Kidney (tissue), 13 donors: ENCODE measurements at regions not wholly inside any gene's neighbourhood (a gene's known extent, or its start where the extent isn't known, plus 50 kb on each side); places are given as distances from the start of the nearest gene placed in this dataset.

Source experiments
- DNase-seq, 5 donors: peaks; one replicate each; pipeline ENCODE4 v3.0.0-alpha.2; 2013 to 2020
- FAIRE-seq: peaks from 2 replicates; lab custom pipeline; 2012; peaks lifted over from hg19 to GRCh38; lab: Jason Lieb, UNC
- H3K27ac ChIP-seq, 2 donors: one replicate each; pipeline ENCODE4 v1.7.0; 2013; ENCODE audit warnings: low read depth in 2 of 2, low read length in 2 of 2, inconsistent platforms in 1 of 2
- H3K27me3 ChIP-seq: one replicate; pipeline ENCODE4 v1.7.1; 2013; ENCODE audit warnings: low read length, inconsistent platforms; ENCODE audit not compliant: control insufficient read depth, insufficient read depth
- H3K36me3 ChIP-seq, 3 donors: one replicate each; pipeline versions ENCODE4 v1.7.0 to v1.7.1; 2013; ENCODE audit warnings: low read length in 3 of 3, control low read depth in 1 of 3, inconsistent platforms in 1 of 3; ENCODE audit not compliant: insufficient read depth in 3 of 3, control insufficient read depth in 2 of 3
- H3K4me1 ChIP-seq, 3 donors: one replicate each; pipeline versions ENCODE4 v1.7.0 to v1.7.1; 2013; ENCODE audit warnings: low read length in 3 of 3, inconsistent platforms in 1 of 3, low read depth in 1 of 3; ENCODE audit not compliant: control insufficient read depth in 2 of 3, insufficient read depth in 2 of 3
- H3K4me3 ChIP-seq, 3 donors: one replicate each; pipeline versions ENCODE4 v1.7.0 to v1.8.1; 2013; ENCODE audit warnings: low read length in 3 of 3, control low read depth in 1 of 3, inconsistent platforms in 1 of 3
- H3K9ac ChIP-seq, 3 donors: one replicate each; pipeline versions ENCODE4 v1.7.0 to v1.7.1; 2013; ENCODE audit warnings: low read length in 3 of 3, control low read depth in 1 of 3, inconsistent platforms in 1 of 3
- H3K9me3 ChIP-seq, 3 donors: one replicate each; pipeline versions ENCODE4 v1.7.0 to v1.7.1; 2013; ENCODE audit warnings: low read length in 3 of 3, control low read depth in 1 of 3, inconsistent platforms in 1 of 3; ENCODE audit not compliant: control insufficient read depth in 2 of 3, insufficient read depth in 1 of 3
- CTCF ChIP-seq: IDR thresholded peaks from 3 replicates; pipeline ENCODE4 v1.5.1; 2012; ENCODE audit warnings: mild to moderate bottlenecking, moderate library complexity, borderline replicate concordance; ENCODE audit not compliant: insufficient read depth; ENCODE audit errors: extremely low read depth
- intact Hi-C: fragments of 100-400 bp; cut with DNase I; formaldehyde crosslinking; loops from one replicate; pipeline ENCODE4 v1.11.1; 2022
- donor health status: control.
- donor health status: control.
- donor health status: control.
- donor health status: control.
- donor health status: control.
- donor health status: DM: yes; HTN: yes; CAD: no.
- donor health status: Normal renal cell carcinoma (clear cell type).

DNA sequence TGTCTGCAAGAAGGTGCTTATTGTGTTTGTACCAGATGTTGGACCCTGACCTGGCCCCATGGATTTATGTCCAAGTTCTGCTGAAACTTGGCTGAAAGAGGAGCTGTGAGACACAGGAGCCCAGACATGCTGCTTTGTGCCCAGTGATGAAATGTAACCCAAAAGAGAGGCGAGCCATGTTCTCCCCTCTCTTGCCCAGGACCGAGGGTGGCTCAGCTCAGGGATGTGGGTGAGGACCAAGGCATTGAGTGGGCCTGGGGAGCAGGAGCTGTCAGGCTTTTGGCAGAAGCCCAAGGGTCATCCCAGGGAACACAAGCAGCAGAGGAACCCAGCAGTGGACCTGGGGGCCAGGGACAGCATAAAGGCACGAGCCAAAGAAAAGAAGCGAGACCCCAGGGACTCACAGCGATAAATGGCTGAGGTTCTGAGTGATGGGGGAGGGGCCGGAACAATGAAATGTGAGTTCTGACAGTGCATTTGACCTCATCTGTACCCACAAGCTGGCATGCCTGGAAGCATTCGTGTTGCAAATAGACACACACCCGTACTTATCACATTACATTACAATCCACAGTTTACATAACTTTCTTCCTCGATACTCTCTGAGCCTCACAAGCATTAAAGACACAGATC, 363.4 kb upstream of the JARID2 start:
- Histone ChIP-seq H3K36me3 (no peaks in the 10 kb centered on the region), H3K9ac (no peak overlapping the region), H3K27me3 (no peaks in the 10 kb centered on the region), H3K4me3 (no peak overlapping the region), H3K9me3 (no peaks in the 10 kb centered on the region), H3K27ac (no peak overlapping the region), H3K4me1 (peaks cover 0 to 8% (median 0%) of the 10 kb centered on the region in 3 donors)
- no peak for TF ChIP-seq CTCF
- DNase-seq (peak in 4 of 5 donors; percentile 57 to 73 (median 64)), FAIRE-seq (no peak)
- intact Hi-C loops, result no loop called here

DNA sequence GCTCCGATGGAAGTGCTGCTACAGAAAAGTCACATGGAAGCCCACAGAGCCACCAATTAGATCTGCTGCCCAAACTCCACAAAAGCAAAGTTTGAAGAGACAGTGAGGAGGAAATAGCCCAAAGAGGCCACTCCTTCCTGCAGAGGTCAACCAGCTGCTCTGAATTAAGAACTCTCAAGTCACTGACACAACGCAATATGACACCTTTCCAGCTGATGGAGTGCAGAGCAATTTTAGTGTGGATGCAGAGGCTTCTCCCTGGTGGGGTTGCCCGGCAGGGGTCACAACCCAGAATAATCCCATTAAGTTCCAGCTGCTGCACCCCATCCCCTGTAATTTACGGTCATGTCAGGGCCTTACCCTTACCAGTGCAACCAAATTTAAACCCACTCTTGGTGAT, 361.9 kb upstream of the JARID2 start:
- Histone ChIP-seq H3K27me3 (no peaks in the 10 kb centered on the region), H3K9ac (no peak overlapping the region), H3K4me3 (no peak overlapping the region), H3K9me3 (no peaks in the 10 kb centered on the region), H3K27ac (no peak overlapping the region), H3K4me1 (peaks cover 0 to 8% (median 0%) of the 10 kb centered on the region in 3 donors), H3K36me3 (no peaks in the 10 kb centered on the region)
- intact Hi-C loops, result no loop called here
- TF ChIP-seq CTCF, result no peak
- DNase-seq, result peak in 4 of 5 donors; percentile 70 to 89 (median 80)
- FAIRE-seq, result no peak

GRCh38 chr6:14885498-14885897, 360.4 kb upstream of the JARID2 start:
- no peak for TF ChIP-seq CTCF
- Histone ChIP-seq H3K27me3 (no peaks in the 10 kb centered on the region), H3K36me3 (no peaks in the 10 kb centered on the region), H3K27ac (no peak overlapping the region), H3K4me3 (no peak overlapping the region), H3K4me1 (peaks cover 0 to 3% (median 0%) of the 10 kb centered on the region in 3 donors), H3K9me3 (no peaks in the 10 kb centered on the region), H3K9ac (no peak overlapping the region)
- DNase-seq (peak in 1 of 5 donors; percentile 70), FAIRE-seq (no peak)
- intact Hi-C loops, result no loop called here
